ENCODE measurements at regions not wholly inside any gene's neighbourhood (a gene's known extent, or its start where the extent isn't known, plus 50 kb on each side); places are given as distances from the start of the nearest gene placed in this dataset.

DNA sequence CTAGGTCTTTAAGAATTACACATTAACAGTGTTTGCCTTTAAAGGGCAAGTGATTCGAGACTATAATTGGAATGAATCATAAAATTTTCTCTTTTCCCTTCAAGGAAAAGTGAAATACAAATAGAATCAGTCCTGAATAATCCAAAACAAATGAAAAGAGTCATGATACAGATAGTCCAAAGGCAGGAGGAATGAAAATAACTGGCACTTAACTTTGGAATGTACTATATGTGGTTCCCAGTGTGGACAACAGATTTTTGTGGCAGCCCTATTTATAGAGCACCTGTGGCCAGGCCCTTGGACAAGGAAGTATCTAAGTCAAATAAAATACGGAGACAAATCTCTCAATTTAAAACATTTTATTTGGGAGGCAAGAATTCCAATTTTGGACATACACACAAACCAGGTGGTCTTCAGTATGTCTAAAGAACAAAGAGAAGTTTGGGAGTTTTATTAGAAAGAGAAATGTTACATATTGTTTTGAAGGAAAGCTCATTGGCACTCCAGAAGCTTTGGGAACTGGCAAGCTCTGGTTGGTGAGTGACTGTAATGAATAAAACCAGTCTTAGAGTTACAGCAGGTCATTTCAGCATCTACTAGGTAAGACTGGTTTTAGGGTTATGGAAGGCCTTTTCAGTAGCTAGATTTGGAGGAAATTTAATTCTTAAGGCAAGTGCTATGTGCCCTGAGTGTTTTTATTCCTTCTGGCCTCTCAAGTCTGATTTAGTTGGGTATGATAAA lies 116.0 kb upstream of the PAM start:
- H2AFZ ChIP-seq (ENCODE audit: low read depth, low read length): no peak overlapping the region

More for the DNA sequence above, 116.0 kb upstream of the PAM start:
- no peaks in the 10 kb centered on the region for H3K36me3 ChIP-seq (ENCODE audit: control insufficient read depth in 2 of 2, extremely low read depth in 1 of 2, insufficient read depth in 2 of 2, low read length in 2 of 2)
- TF ChIP-seq JUN (IDR thresholded peaks at IDR 0.05; ENCODE audit: borderline replicate concordance, insufficient read depth, insufficient read length, low read depth) (no peak), MAX (IDR thresholded peaks at IDR 0.05; ENCODE audit: insufficient read depth, insufficient read length) (no peak), POLR2A (IDR thresholded peaks at IDR 0.05; ENCODE audit: low read depth, low read length) (no peak), GATA2 (IDR thresholded peaks at IDR 0.05; ENCODE audit: insufficient read depth, insufficient read length, low read depth, low read length) (no peak), CTCF (IDR thresholded peaks at IDR 0.05; ENCODE audit: extremely low read depth in 1 of 2, insufficient read depth in 1 of 2, low read depth in 1 of 2, low read length in 2 of 2) (no peak), POLR2AphosphoS5 (IDR thresholded peaks at IDR 0.05; ENCODE audit: insufficient read depth, low read depth, low read length) (no peak), EZH2 (IDR thresholded peaks at IDR 0.05; ENCODE audit: borderline replicate concordance, low read depth, low read length, severe bottlenecking) (no peak), FOS (IDR thresholded peaks at IDR 0.05; ENCODE audit: borderline replicate concordance, insufficient read depth, low read length) (no peak), MYC (IDR thresholded peaks at IDR 0.05; ENCODE audit: low read depth, low read length) (no peak)
- H3K4me2 ChIP-seq (ENCODE audit: insufficient read depth, low read length): no peak overlapping the region
- intact Hi-C loops (cut with micrococcal nuclease): no loop called here
- CTCF ChIA-PET: interaction anchor here (1.3 kb wide), 1 partner anchor 12 kb away, joined by 3 read pairs; no protein-coding TSS in a partner anchor
- no peak for FAIRE-seq
- H3K9ac ChIP-seq (replicated peaks; ENCODE audit: extremely low read depth, insufficient read depth, low read length): no peak overlapping the region
- H3K79me2 ChIP-seq (ENCODE audit: control insufficient read depth, insufficient read depth, low read length): no peaks in the 10 kb centered on the region
- POLR2A ChIA-PET: no interaction called here
- no peaks in the 10 kb centered on the region for H3K9me3 ChIP-seq (replicated peaks; ENCODE audit: control insufficient read depth, insufficient read depth, low read length)
- H3K27ac ChIP-seq (ENCODE audit: insufficient read depth, low read depth, low read length): no peak overlapping the region
- no peaks in the 10 kb centered on the region for H4K20me1 ChIP-seq (replicated peaks; ENCODE audit: control insufficient read depth, extremely low read depth, insufficient read depth, low read length)
- no peaks in the 10 kb centered on the region for H3K27me3 ChIP-seq (ENCODE audit: control insufficient read depth in 2 of 2, insufficient read depth in 2 of 2, low read length in 2 of 2)
- no peaks in the 10 kb centered on the region for H3K9me1 ChIP-seq (replicated peaks; ENCODE audit: control insufficient read depth, extremely low read depth, insufficient read depth, low read length)
- dilution Hi-C loops (cut with MboI; ENCODE audit: extremely low pct_ligation_motif_present, low sequenced_read_pairs): no loop called here
- BruUV-seq (replicated peaks): no TSS peak
- no peak overlapping the region for H3K4me3 ChIP-seq (replicated peaks in 1 of 3; ENCODE audit: insufficient read depth in 1 of 3, low read depth in 1 of 3, low read length in 3 of 3)
- H3K4me1 ChIP-seq (ENCODE audit: control insufficient read depth, extremely low read depth, insufficient read depth, low read length): no peaks in the 10 kb centered on the region
- no peak for DNase-seq (ENCODE audit: low read depth, low spot score)
